ENCODE measurements at regions not wholly inside any gene's neighbourhood (a gene's known extent, or its start where the extent isn't known, plus 50 kb on each side); places are given as distances from the start of the nearest gene placed in this dataset.

DNA sequence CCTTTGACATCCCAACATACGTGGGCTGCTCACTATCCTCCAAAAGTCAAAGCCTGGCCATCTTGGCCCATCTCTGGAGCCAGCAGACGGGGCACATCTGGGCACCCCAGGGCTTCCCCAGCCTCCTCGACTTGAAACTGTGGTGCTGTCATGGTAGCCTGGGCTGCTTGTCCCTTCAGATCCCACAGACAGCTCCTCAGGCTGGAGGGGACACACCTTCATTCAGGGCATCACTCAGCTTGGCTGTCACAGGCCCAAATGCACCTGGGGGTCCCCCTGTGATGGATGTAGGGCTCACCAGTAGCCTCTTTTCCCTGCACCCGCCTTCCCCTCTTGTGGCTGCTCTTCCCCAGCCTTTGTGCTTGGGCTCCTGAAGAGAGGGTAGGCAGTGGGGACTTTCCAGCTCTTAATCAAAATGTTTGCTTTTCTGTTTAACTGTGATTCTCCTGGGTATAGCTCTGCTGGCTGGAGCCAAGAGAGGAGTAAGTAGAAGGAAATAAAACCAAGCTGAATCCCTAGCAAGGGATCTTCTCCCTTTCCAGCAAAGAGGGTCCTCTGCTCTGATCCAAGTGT lies 92.3 kb downstream of the GYPC start:
- ATAC-seq (ENCODE audit: low FRiP score) (no peak), DNase-seq (ENCODE audit: low spot score) (no peak)
- TF ChIP-seq, protein P1, sequence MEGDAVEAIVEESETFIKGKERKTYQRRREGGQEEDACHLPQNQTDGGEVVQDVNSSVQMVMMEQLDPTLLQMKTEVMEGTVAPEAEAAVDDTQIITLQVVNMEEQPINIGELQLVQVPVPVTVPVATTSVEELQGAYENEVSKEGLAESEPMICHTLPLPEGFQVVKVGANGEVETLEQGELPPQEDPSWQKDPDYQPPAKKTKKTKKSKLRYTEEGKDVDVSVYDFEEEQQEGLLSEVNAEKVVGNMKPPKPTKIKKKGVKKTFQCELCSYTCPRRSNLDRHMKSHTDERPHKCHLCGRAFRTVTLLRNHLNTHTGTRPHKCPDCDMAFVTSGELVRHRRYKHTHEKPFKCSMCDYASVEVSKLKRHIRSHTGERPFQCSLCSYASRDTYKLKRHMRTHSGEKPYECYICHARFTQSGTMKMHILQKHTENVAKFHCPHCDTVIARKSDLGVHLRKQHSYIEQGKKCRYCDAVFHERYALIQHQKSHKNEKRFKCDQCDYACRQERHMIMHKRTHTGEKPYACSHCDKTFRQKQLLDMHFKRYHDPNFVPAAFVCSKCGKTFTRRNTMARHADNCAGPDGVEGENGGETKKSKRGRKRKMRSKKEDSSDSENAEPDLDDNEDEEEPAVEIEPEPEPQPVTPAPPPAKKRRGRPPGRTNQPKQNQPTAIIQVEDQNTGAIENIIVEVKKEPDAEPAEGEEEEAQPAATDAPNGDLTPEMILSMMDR (IDR thresholded peaks at IDR 0.05) = no peak

DNA sequence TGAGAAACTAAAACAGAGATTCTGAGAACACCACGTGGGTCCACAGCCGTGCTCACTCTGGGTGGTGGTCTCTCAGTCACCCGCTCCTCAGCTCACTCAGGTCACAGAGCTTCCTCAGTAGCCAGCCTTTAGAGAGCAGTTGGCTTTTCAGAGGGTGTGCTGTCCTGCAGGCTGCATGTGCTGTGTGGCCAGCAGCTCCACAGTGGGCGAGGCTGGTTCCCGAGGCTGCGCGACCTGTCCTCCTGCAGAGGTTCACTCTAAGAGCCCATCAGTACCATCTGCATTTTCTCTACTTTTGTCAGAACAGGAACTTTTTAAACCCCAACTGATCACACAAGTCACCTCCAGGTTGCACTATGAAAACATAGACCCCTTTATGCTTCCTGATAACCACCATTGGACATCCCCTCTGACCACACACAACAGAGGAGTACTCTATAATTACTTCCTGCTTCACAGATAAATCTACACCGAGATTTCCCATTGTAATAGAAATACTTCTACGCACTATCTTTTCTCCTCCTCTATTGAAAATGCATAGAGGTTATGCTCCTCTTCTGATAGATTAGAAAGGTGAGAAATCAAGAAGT lies 93.1 kb downstream of the GYPC start:
- ATAC-seq (ENCODE audit: low FRiP score) (no peak), DNase-seq (ENCODE audit: low spot score) (no peak)
- TF ChIP-seq, protein P1 (IDR thresholded peaks at IDR 0.05) = no peak

DNA sequence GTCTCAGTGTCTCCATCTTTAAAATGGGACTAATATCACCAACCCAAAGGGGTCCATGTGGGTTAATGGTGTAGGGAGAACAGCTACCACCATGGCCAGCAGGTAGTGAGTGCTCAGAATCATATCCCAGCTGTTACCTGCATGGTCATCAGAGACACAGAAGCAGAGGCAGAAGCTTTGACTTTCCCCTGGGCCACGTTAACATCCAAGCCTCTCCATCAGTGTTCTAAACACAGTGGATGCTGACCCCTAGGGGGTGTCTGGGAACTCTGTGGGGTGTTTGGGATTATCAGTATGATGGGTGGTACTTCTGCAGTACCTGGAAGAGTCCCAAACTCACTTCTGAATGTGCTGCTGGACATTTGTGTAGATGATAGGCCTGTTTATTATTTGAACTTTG lies 93.6 kb downstream of the GYPC start:
- TF ChIP-seq, protein P1 (IDR thresholded peaks at IDR 0.05) = no peak
- DNase-seq (ENCODE audit: low spot score) (no peak), ATAC-seq (ENCODE audit: low FRiP score) (no peak)

DNA sequence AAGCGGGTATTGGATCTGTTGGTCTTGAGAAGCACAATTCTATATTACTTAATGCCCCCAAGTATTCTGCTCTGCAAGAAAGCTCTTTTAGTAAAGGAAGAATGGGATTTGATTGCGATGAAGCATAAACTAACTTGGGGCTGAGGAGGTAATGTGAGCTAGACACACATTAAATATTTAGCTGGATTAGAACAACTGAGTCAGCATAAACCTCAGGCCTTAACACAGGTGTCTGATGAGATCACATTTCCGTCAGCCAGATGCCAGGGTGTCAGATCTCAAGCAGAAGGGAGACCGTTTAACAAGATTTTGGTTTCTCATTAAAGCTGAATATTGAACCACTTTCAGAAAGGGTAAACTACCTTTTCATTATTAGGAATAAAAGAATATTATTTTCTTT lies 94.5 kb downstream of the GYPC start:
- no peak for ATAC-seq (ENCODE audit: low FRiP score)
- no peak for DNase-seq (ENCODE audit: low spot score)
- TF ChIP-seq, protein P1 (IDR thresholded peaks at IDR 0.05) = no peak

DNA sequence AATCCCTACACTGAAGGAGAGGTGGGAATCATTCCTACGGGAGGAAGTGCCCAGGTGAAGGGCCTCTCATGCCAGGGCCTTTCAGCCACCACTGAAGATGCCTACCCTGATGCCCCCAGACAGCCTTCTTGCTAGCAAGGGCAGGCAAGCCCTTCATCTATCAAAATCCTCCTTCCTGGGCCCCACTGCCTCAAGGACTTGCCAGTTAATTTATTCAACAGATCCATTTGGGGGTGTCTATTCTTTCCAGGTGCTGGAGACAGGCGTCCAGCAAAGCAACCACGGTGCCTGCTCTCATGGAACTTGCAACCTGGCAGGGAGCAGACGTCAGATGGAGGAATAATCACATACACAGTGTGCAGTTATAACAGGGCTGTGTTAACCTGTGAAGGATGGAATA lies 95.5 kb downstream of the GYPC start:
- ATAC-seq (ENCODE audit: low FRiP score) (no peak), DNase-seq (ENCODE audit: low spot score) (no peak)
- TF ChIP-seq, protein P1 (IDR thresholded peaks at IDR 0.05) = no peak

DNA sequence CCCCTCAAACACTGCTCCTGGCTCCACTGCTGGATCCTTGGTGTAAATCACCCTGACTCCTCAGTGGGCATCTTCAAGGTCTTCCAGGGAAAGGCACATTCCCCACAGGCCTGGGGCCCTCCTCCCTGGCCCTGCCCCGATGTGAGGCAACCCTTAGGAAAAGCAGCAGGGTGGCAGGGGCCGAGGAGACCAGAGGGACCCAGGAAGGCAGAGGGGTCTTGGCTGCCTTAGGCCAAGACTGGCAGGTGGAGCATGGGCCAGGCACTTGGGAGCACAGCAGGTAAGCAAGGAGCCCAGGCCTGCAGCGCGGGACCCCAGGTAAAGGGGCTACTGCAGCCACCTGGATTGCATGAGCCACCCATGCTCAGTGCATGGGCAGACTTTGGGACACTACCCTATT lies 96.9 kb downstream of the GYPC start:
- DNase-seq (ENCODE audit: low spot score) = no peak
- ATAC-seq (ENCODE audit: low FRiP score) = no peak
- TF ChIP-seq, protein P1 (IDR thresholded peaks at IDR 0.05) = no peak

DNA sequence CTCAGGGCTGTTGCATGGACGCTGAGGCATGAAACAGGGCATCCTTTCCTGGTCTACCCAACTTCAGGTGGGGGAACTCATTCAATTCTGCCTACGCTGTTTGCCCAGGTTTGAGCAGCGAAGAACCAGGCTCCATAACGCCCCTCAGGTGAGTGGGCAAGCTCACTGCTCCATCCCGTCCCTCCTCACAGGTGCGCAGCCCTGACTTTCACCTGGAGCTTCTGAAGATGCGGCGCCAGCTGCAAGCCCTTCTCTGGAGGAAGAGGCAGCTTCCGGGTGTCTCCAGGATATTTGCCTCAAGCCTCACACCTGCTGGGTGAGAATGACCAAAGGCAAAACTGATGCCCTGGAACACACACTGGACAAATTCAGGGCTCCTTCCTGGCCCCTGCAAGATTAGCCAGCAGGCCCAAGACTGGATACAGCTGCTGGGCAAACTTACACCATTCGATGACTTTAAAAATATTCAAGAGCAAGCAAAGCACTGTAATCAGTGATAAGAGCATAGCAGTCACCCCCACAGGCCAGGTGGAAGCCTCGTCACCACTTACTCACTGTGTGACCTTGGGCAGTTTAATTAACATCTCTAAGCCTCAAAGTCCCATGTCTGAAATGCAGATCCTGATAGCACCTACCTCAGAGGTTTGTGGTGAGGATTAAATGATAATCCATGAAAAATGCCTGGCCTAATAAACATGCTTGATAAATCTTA lies 97.7 kb downstream of the GYPC start:
- no peak for DNase-seq (ENCODE audit: low spot score)
- ATAC-seq (ENCODE audit: low FRiP score) = no peak
- TF ChIP-seq, protein P1 (IDR thresholded peaks at IDR 0.05) = no peak

Measured in omental fat pad (tissue), 3 donors.